ENCODE measurements at regions not wholly inside any gene's neighbourhood (a gene's known extent, or its start where the extent isn't known, plus 50 kb on each side); places are given as distances from the start of the nearest gene placed in this dataset.
"Not testable (repeated sequence)": the region's sequence is repeated elsewhere in the genome, so short reads cannot be mapped to it uniquely, and the experiment has no call there.

DNA sequence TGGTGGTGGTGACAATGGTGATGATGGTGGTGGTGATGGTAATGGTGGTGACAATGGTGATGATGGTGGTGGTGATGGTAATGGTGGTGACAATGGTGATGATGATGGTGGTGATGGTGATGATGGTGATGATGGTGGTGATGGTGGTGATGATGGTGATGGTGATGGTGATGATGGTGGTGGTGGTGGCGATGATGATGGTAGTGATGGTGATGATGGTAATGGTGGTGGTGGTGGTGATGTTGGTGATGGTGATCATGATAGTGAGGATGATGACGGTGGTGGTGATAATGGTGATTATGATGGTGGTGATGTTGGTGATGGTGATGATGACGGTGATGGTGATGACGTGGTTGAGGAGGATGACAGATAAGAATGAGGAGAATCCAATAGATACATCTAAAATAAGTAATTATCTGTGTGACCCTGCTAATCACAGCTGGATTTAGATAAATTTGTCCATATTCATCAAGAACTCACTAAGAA, 170.7 kb upstream of the SFSWAP start:
- Mint-ChIP-seq H3K27me3 (ENCODE audit: insufficient read depth, low read depth) (peaks cover 8% of the 10 kb centered on the region), H3K4me3 (no peak overlapping the region), H3K9me3 (peaks cover 4% of the 10 kb centered on the region), H3K27ac (no peak overlapping the region), H3K4me1 (no peaks in the 10 kb centered on the region), H3K36me3 (no peaks in the 10 kb centered on the region)
- no peak for DNase-seq (ENCODE audit: low spot score)
- no peak for TF ChIP-seq EZH2phosphoT487 (IDR thresholded peaks at IDR 0.05)
- TF ChIP-seq, protein P1, sequence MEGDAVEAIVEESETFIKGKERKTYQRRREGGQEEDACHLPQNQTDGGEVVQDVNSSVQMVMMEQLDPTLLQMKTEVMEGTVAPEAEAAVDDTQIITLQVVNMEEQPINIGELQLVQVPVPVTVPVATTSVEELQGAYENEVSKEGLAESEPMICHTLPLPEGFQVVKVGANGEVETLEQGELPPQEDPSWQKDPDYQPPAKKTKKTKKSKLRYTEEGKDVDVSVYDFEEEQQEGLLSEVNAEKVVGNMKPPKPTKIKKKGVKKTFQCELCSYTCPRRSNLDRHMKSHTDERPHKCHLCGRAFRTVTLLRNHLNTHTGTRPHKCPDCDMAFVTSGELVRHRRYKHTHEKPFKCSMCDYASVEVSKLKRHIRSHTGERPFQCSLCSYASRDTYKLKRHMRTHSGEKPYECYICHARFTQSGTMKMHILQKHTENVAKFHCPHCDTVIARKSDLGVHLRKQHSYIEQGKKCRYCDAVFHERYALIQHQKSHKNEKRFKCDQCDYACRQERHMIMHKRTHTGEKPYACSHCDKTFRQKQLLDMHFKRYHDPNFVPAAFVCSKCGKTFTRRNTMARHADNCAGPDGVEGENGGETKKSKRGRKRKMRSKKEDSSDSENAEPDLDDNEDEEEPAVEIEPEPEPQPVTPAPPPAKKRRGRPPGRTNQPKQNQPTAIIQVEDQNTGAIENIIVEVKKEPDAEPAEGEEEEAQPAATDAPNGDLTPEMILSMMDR (IDR thresholded peaks at IDR 0.05): no peak
- no peak for TF ChIP-seq EZH2 (IDR thresholded peaks at IDR 0.05)
- no peak overlapping the region for H2AFZ ChIP-seq (replicated peaks)
- H3K4me2 ChIP-seq: no peak overlapping the region
- no peak overlapping the region for H3K9ac ChIP-seq
- no peaks in the 10 kb centered on the region for H3K4me1 ChIP-seq
- H3K4me3 ChIP-seq: no peak overlapping the region
- no peaks in the 10 kb centered on the region for H3F3A ChIP-seq (ENCODE audit: low read depth)
- no peak overlapping the region for H3K27ac ChIP-seq
- H3K27me3 ChIP-seq: no peaks in the 10 kb centered on the region
- H3K36me3 ChIP-seq: no peaks in the 10 kb centered on the region
- H3K79me2 ChIP-seq (ENCODE audit: low read depth): no peaks in the 10 kb centered on the region
- no peaks in the 10 kb centered on the region for H3K9me3 ChIP-seq (ENCODE audit: low read depth)
- no peaks in the 10 kb centered on the region for H4K20me1 ChIP-seq (ENCODE audit: low read depth)

DNA sequence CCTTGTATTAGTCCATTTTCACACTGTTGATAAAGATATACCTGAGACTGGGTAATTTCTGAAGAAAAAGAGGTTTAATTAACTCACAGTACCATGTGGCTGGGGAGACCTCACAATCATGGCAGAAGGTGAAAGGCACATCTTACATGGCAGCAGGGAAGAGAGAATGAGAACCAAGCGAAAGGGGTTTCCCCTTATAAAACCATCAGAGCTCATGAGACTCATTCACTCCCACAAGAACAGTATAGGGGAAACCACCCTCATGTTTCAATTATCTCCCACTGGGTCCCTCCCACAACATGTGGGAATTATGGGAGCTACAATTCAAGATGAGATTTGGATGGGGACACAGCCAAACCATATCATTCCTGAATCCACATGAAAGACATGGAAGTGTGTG, 169.4 kb upstream of the SFSWAP start:
- DNase-seq (ENCODE audit: low spot score); H3K4me2 ChIP-seq; H3K27ac Mint-ChIP-seq; H3K79me2 ChIP-seq (ENCODE audit: low read depth); H3K27me3 ChIP-seq; H3K27me3 Mint-ChIP-seq (ENCODE audit: insufficient read depth, low read depth); H3K9me3 ChIP-seq (ENCODE audit: low read depth); H3K27ac ChIP-seq; H2AFZ ChIP-seq (replicated peaks); H3K4me1 ChIP-seq; H3K36me3 Mint-ChIP-seq; H3K9ac ChIP-seq; H3K9me3 Mint-ChIP-seq; H3K4me3 Mint-ChIP-seq; H3K4me1 Mint-ChIP-seq; H3F3A ChIP-seq (ENCODE audit: low read depth); H4K20me1 ChIP-seq (ENCODE audit: low read depth); H3K36me3 ChIP-seq; H3K4me3 ChIP-seq: not testable (repeated sequence)

DNA sequence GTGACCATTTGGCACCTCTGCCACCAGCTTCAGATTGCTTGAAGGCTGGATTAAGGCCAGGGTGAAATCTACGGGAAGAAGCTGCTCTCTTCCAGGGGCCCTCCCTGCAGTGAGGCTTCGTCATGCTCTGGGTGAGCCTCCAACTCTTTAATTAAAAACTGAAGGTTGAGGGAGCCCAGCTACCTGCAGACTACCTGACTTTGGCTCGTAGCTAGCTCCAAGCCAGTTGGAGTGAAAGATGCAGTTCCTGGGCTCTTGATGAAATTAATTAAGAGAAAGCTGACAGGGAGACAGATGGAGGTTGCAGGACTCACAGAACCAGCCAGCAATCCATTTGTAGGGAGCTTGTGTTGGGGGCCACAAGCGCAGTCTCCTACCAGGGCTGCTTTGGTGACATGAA, 168.5 kb upstream of the SFSWAP start:
- no peaks in the 10 kb centered on the region for H3K36me3 Mint-ChIP-seq
- no peaks in the 10 kb centered on the region for H3K36me3 ChIP-seq
- DNase-seq (ENCODE audit: low spot score): no peak
- no peaks in the 10 kb centered on the region for H3K9me3 ChIP-seq (ENCODE audit: low read depth)
- no peaks in the 10 kb centered on the region for H3K4me1 Mint-ChIP-seq
- H4K20me1 ChIP-seq (ENCODE audit: low read depth): no peaks in the 10 kb centered on the region
- H3K9me3 Mint-ChIP-seq: peaks cover 4% of the 10 kb centered on the region
- TF ChIP-seq EZH2phosphoT487 (IDR thresholded peaks at IDR 0.05) (no peak), EZH2 (IDR thresholded peaks at IDR 0.05) (no peak)
- TF ChIP-seq, protein P1 (IDR thresholded peaks at IDR 0.05): no peak
- no peak overlapping the region for H3K27ac ChIP-seq
- H2AFZ ChIP-seq (replicated peaks): no peak overlapping the region
- no peaks in the 10 kb centered on the region for H3K79me2 ChIP-seq (ENCODE audit: low read depth)
- H3F3A ChIP-seq (ENCODE audit: low read depth): peaks cover 1% of the 10 kb centered on the region
- H3K27ac Mint-ChIP-seq: no peak overlapping the region
- peaks cover 5% of the 10 kb centered on the region for H3K27me3 Mint-ChIP-seq (ENCODE audit: insufficient read depth, low read depth)
- H3K4me3 ChIP-seq: no peak overlapping the region
- no peak overlapping the region for H3K9ac ChIP-seq
- no peak overlapping the region for H3K4me2 ChIP-seq
- H3K4me1 ChIP-seq: no peaks in the 10 kb centered on the region
- no peak overlapping the region for H3K4me3 Mint-ChIP-seq
- H3K27me3 ChIP-seq: no peaks in the 10 kb centered on the region

DNA sequence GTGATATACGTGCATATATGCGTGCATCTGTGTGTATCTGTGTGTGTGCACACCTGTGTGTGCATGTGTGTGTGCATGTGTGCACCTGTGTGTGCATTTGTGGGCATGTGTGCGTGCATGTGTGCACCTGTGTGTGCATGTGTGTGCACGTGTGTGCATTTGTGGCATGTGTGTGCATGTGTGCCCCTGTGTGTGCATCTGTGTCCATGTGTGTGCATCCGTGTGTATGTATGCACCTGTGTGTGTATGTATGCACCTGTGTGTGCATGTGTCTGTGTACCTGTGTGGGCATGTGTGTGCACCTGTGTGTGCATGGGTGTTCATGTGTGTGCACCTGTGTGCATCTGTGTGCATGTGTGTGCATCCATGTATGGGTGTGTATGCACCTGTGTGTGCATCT, 167.8 kb upstream of the SFSWAP start:
- H3K9ac ChIP-seq: no peak overlapping the region
- no peaks in the 10 kb centered on the region for H3K79me2 ChIP-seq (ENCODE audit: low read depth)
- H3K27me3 ChIP-seq: no peaks in the 10 kb centered on the region
- no peaks in the 10 kb centered on the region for H3K4me1 ChIP-seq
- H3K9me3 ChIP-seq (ENCODE audit: low read depth): no peaks in the 10 kb centered on the region
- H4K20me1 ChIP-seq (ENCODE audit: low read depth): no peaks in the 10 kb centered on the region
- Mint-ChIP-seq H3K9me3 (peaks cover 4% of the 10 kb centered on the region), H3K4me3 (no peak overlapping the region), H3K36me3 (no peaks in the 10 kb centered on the region), H3K4me1 (no peaks in the 10 kb centered on the region), H3K27ac (no peak overlapping the region), H3K27me3 (ENCODE audit: insufficient read depth, low read depth) (peaks cover 7% of the 10 kb centered on the region)
- peaks cover 7% of the 10 kb centered on the region for H3F3A ChIP-seq (ENCODE audit: low read depth)
- no peak overlapping the region for H2AFZ ChIP-seq (replicated peaks)
- DNase-seq (ENCODE audit: low spot score): no peak
- no peaks in the 10 kb centered on the region for H3K36me3 ChIP-seq
- TF ChIP-seq, protein P1 (IDR thresholded peaks at IDR 0.05): no peak
- no peak for TF ChIP-seq EZH2 (IDR thresholded peaks at IDR 0.05)
- TF ChIP-seq EZH2phosphoT487 (IDR thresholded peaks at IDR 0.05): no peak
- no peak overlapping the region for H3K27ac ChIP-seq
- no peak overlapping the region for H3K4me2 ChIP-seq
- no peak overlapping the region for H3K4me3 ChIP-seq
